Keratinocyte (primary cell): ENCODE measurements at regions not wholly inside any gene's neighbourhood (a gene's known extent, or its start where the extent isn't known, plus 50 kb on each side); places are given as distances from the start of the nearest gene placed in this dataset.

Experiments used
- EZH2 ChIP-seq: IDR thresholded peaks from one replicate; pipeline ENCODE4 v1.6.1; 2012; ENCODE audit warnings: inconsistent platforms, mild to moderate bottlenecking, low read length, moderate library complexity
- TF ChIP-seq, protein P1 (sequence below), 3 experiments: IDR thresholded peaks in 1 of 3; conservative IDR thresholded peaks in 1 of 3; optimal IDR thresholded peaks in 1 of 3; 2 replicates in 2 of 3; 3 replicates in 1 of 3; pipeline versions ENCODE3 to v1.5.1; 2011; ENCODE audit warnings: low read length in 3 of 3, mild to moderate bottlenecking in 3 of 3, moderate library complexity in 2 of 3, control low read depth in 1 of 3, inconsistent platforms in 1 of 3; ENCODE audit not compliant: insufficient read depth in 2 of 3; ENCODE audit errors: extremely low read depth in 1 of 3

DNA sequence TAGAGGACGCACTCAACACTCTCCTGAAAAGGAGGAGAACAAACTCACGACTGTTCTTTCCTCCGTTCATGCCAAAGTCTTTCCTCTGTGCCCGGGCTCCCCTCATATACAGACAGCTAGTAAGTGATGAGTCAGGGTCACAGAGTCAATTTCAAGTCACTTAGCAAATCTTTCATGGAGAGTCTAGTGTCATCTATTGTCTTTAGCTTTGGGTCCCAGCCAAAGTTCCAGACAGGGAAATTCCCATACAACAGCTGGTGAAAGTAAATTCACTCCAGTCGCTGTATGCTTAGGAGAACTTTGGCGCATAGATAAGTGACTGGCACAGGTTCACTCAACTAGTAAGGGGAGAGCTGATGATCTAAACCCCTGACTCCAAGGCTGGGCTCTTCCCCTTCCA is 226.5 kb downstream of the MID1 start:
- TF ChIP-seq, protein P1, sequence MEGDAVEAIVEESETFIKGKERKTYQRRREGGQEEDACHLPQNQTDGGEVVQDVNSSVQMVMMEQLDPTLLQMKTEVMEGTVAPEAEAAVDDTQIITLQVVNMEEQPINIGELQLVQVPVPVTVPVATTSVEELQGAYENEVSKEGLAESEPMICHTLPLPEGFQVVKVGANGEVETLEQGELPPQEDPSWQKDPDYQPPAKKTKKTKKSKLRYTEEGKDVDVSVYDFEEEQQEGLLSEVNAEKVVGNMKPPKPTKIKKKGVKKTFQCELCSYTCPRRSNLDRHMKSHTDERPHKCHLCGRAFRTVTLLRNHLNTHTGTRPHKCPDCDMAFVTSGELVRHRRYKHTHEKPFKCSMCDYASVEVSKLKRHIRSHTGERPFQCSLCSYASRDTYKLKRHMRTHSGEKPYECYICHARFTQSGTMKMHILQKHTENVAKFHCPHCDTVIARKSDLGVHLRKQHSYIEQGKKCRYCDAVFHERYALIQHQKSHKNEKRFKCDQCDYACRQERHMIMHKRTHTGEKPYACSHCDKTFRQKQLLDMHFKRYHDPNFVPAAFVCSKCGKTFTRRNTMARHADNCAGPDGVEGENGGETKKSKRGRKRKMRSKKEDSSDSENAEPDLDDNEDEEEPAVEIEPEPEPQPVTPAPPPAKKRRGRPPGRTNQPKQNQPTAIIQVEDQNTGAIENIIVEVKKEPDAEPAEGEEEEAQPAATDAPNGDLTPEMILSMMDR (optimal IDR thresholded peaks at IDR 0.05 in 1 of 3, IDR thresholded peaks at IDR 0.05 in 1 of 3, conservative IDR thresholded peaks at IDR 0.05 in 1 of 3; ENCODE audit: extremely low read depth in 1 of 3, insufficient read depth in 2 of 3, low read length in 3 of 3), result no peak
- TF ChIP-seq EZH2, result no peak
